Epithelial cell of prostate (primary cell): ENCODE measurements at regions not wholly inside any gene's neighbourhood (a gene's known extent, or its start where the extent isn't known, plus 50 kb on each side); places are given as distances from the start of the nearest gene placed in this dataset.
"Not testable (repeated sequence)": the region's sequence is repeated elsewhere in the genome, so short reads cannot be mapped to it uniquely, and the experiment has no call there.

ENCODE experiments used
- DNase-seq: peaks from one replicate; pipeline ENCODE4 v3.0.0-alpha.2; 2011; ENCODE audit warnings: low read depth, low spot score
- H3K27ac ChIP-seq: fragments of 450-650 bp; 2 replicates; pipeline ENCODE4 v1.5.1; 2017; ENCODE audit warnings: mild to moderate bottlenecking

GRCh38 chr6:84635081-84635761, 129.2 kb downstream of the TBX18 start:
- H3K27ac ChIP-seq = no peak overlapping the region
- no peak for DNase-seq

GRCh38 chr6:84633771-84634170, 130.6 kb downstream of the TBX18 start:
- no peak overlapping the region for H3K27ac ChIP-seq
- no peak for DNase-seq

- H3K27ac ChIP-seq, DNase-seq: not testable (repeated sequence)
These were observed 137.9 kb downstream of the TBX18 start for GRCh38 chr6:84626527-84626926.

GRCh38 chr6:84625506-84625905, 138.9 kb downstream of the TBX18 start:
- no peak overlapping the region for H3K27ac ChIP-seq
- no peak for DNase-seq

GRCh38 chr6:84623956-84624680, 140.3 kb downstream of the TBX18 start:
- no peak overlapping the region for H3K27ac ChIP-seq
- DNase-seq = no peak

- DNase-seq = no peak
- no peak overlapping the region for H3K27ac ChIP-seq
These were observed 145.6 kb downstream of the TBX18 start for GRCh38 chr6:84618836-84619235.

GRCh38 chr6:84618046-84618752, 146.2 kb downstream of the TBX18 start:
- DNase-seq = no peak

GRCh38 chr6:84615987-84616386, 148.4 kb downstream of the TBX18 start:
- no peak for DNase-seq
- no peak overlapping the region for H3K27ac ChIP-seq

More at GRCh38 chr6:84618046-84618752, 146.2 kb downstream of the TBX18 start:
- H3K27ac ChIP-seq = no peak overlapping the region

- H3K27ac ChIP-seq = no peak overlapping the region
- DNase-seq = no peak
These were observed 149.1 kb downstream of the TBX18 start for GRCh38 chr6:84615113-84615850.

- no peak overlapping the region for H3K27ac ChIP-seq
- DNase-seq = no peak
These were observed 157.5 kb downstream of the TBX18 start for GRCh38 chr6:84606860-84607259.

GRCh38 chr6:84605298-84605697, 159.1 kb downstream of the TBX18 start:
- no peak for DNase-seq
- H3K27ac ChIP-seq = no peak overlapping the region

- H3K27ac ChIP-seq = no peak overlapping the region
- no peak for DNase-seq
These were observed 163.0 kb downstream of the TBX18 start for GRCh38 chr6:84601366-84601765.

GRCh38 chr6:84599991-84600390, 164.4 kb downstream of the TBX18 start:
- no peak overlapping the region for H3K27ac ChIP-seq
- no peak for DNase-seq

- no peak overlapping the region for H3K27ac ChIP-seq
- no peak for DNase-seq
These were observed 167.0 kb downstream of the TBX18 start for GRCh38 chr6:84597238-84597875.

- no peak for DNase-seq
- no peak overlapping the region for H3K27ac ChIP-seq
These were observed 167.9 kb downstream of the TBX18 start for GRCh38 chr6:84596488-84596887.

GRCh38 chr6:84588697-84589080, 175.7 kb downstream of the TBX18 start:
- H3K27ac ChIP-seq = no peak overlapping the region
- DNase-seq = no peak

- not testable (repeated sequence) for DNase-seq, H3K27ac ChIP-seq
These were observed 176.3 kb downstream of the TBX18 start for GRCh38 chr6:84587994-84588696.

- not testable (repeated sequence) for H3K27ac ChIP-seq, DNase-seq
These were observed 177.0 kb downstream of the TBX18 start for GRCh38 chr6:84587202-84587940.

GRCh38 chr6:84583784-84584183, 180.6 kb downstream of the TBX18 start:
- no peak for DNase-seq
- no peak overlapping the region for H3K27ac ChIP-seq
